ENCODE measurements at regions not wholly inside any gene's neighbourhood (a gene's known extent, or its start where the extent isn't known, plus 50 kb on each side); places are given as distances from the start of the nearest gene placed in this dataset.

- H3K4me1 ChIP-seq (ENCODE audit: insufficient read depth, low read length): no peaks in the 10 kb centered on the region
- no peaks in the 10 kb centered on the region for H3K36me3 ChIP-seq (ENCODE audit: insufficient read depth, low read length)
- Mint-ChIP-seq H3K36me3 (ENCODE audit: low read depth, unreplicated experiment) (no peaks in the 10 kb centered on the region), H3K27ac (ENCODE audit: unreplicated experiment) (no peak overlapping the region), H3K9me3 (ENCODE audit: unreplicated experiment) (peaks cover 19% of the 10 kb centered on the region), H3K27me3 (ENCODE audit: low read depth, unreplicated experiment) (peaks cover 3% of the 10 kb centered on the region), H3K4me1 (ENCODE audit: low read depth, unreplicated experiment) (no peaks in the 10 kb centered on the region), H3K4me3 (ENCODE audit: unreplicated experiment) (no peak overlapping the region)
- H4K20me1 ChIP-seq (ENCODE audit: insufficient read depth, low read length): no peaks in the 10 kb centered on the region
- H3K79me2 ChIP-seq (ENCODE audit: insufficient read depth, low read length): no peaks in the 10 kb centered on the region
- no peak overlapping the region for H3K4me2 ChIP-seq (ENCODE audit: low read length)
- H3K27me3 ChIP-seq (ENCODE audit: insufficient read depth, low read length): peaks cover 4% of the 10 kb centered on the region
- TF ChIP-seq EZH2 (IDR thresholded peaks at IDR 0.05; ENCODE audit: insufficient read depth, low read length) (no peak), CTCF (IDR thresholded peaks at IDR 0.05; ENCODE audit: insufficient read depth, low read depth, low read length) (no peak)
- H3K4me3 ChIP-seq (ENCODE audit: insufficient read depth, low read depth, low read length): no peak overlapping the region
- H3K9ac ChIP-seq (ENCODE audit: low read length): no peak overlapping the region
- H3K9me3 ChIP-seq (ENCODE audit: insufficient read depth, low read depth, low read length): no peaks in the 10 kb centered on the region
- H2AFZ ChIP-seq (ENCODE audit: low read depth, low read length): no peak overlapping the region
- no peak overlapping the region for H3K27ac ChIP-seq (ENCODE audit: low read depth, low read length)
- FAIRE-seq (no peak), DNase-seq (ENCODE audit: low read depth) (no peak)
These were observed 125.2 kb downstream of the ANXA2 start for GRCh38 chr15:60272623-60273022.

GRCh38 chr15:60275624-60276023, 122.2 kb downstream of the ANXA2 start:
- H3K27me3 Mint-ChIP-seq (ENCODE audit: low read depth, unreplicated experiment): no peaks in the 10 kb centered on the region
- no peaks in the 10 kb centered on the region for H3K9me3 ChIP-seq (ENCODE audit: insufficient read depth, low read depth, low read length)
- no peak overlapping the region for H3K9ac ChIP-seq (ENCODE audit: low read length)
- peaks cover 2% of the 10 kb centered on the region for H3K27me3 ChIP-seq (ENCODE audit: insufficient read depth, low read length)
- no peak overlapping the region for H3K4me3 ChIP-seq (ENCODE audit: insufficient read depth, low read depth, low read length)
- H2AFZ ChIP-seq (ENCODE audit: low read depth, low read length): no peak overlapping the region
- peaks cover 19% of the 10 kb centered on the region for H3K9me3 Mint-ChIP-seq (ENCODE audit: unreplicated experiment)
- FAIRE-seq (no peak), DNase-seq (ENCODE audit: low read depth) (no peak)
- H3K36me3 ChIP-seq (ENCODE audit: insufficient read depth, low read length): no peaks in the 10 kb centered on the region
- no peaks in the 10 kb centered on the region for H3K79me2 ChIP-seq (ENCODE audit: insufficient read depth, low read length)
- no peak overlapping the region for H3K27ac ChIP-seq (ENCODE audit: low read depth, low read length)
- H3K27ac Mint-ChIP-seq (ENCODE audit: unreplicated experiment): no peak overlapping the region
- TF ChIP-seq CTCF (IDR thresholded peaks at IDR 0.05; ENCODE audit: insufficient read depth, low read depth, low read length) (no peak), EZH2 (IDR thresholded peaks at IDR 0.05; ENCODE audit: insufficient read depth, low read length) (no peak)
- H3K4me2 ChIP-seq (ENCODE audit: low read length): no peak overlapping the region
- no peak overlapping the region for H3K4me3 Mint-ChIP-seq (ENCODE audit: unreplicated experiment)
- H3K4me1 Mint-ChIP-seq (ENCODE audit: low read depth, unreplicated experiment): no peaks in the 10 kb centered on the region
- H4K20me1 ChIP-seq (ENCODE audit: insufficient read depth, low read length): no peaks in the 10 kb centered on the region
- H3K4me1 ChIP-seq (ENCODE audit: insufficient read depth, low read length): no peaks in the 10 kb centered on the region
- H3K36me3 Mint-ChIP-seq (ENCODE audit: low read depth, unreplicated experiment): no peaks in the 10 kb centered on the region

- no peak overlapping the region for H3K4me2 ChIP-seq (ENCODE audit: low read length)
- Mint-ChIP-seq H3K27me3 (ENCODE audit: low read depth, unreplicated experiment) (no peaks in the 10 kb centered on the region), H3K9me3 (ENCODE audit: unreplicated experiment) (peaks cover 5% of the 10 kb centered on the region), H3K36me3 (ENCODE audit: low read depth, unreplicated experiment) (no peaks in the 10 kb centered on the region), H3K27ac (ENCODE audit: unreplicated experiment) (no peak overlapping the region), H3K4me1 (ENCODE audit: low read depth, unreplicated experiment) (no peaks in the 10 kb centered on the region), H3K4me3 (ENCODE audit: unreplicated experiment) (no peak overlapping the region)
- H3K36me3 ChIP-seq (ENCODE audit: insufficient read depth, low read length): no peaks in the 10 kb centered on the region
- H4K20me1 ChIP-seq (ENCODE audit: insufficient read depth, low read length): no peaks in the 10 kb centered on the region
- no peak overlapping the region for H3K9ac ChIP-seq (ENCODE audit: low read length)
- no peak for FAIRE-seq
- H3K79me2 ChIP-seq (ENCODE audit: insufficient read depth, low read length): no peaks in the 10 kb centered on the region
- no peak for DNase-seq (ENCODE audit: low read depth)
- H3K9me3 ChIP-seq (ENCODE audit: insufficient read depth, low read depth, low read length): no peaks in the 10 kb centered on the region
- H3K27ac ChIP-seq (ENCODE audit: low read depth, low read length): no peak overlapping the region
- peaks cover 6% of the 10 kb centered on the region for H3K27me3 ChIP-seq (ENCODE audit: insufficient read depth, low read length)
- H2AFZ ChIP-seq (ENCODE audit: low read depth, low read length): no peak overlapping the region
- no peak for TF ChIP-seq EZH2 (IDR thresholded peaks at IDR 0.05; ENCODE audit: insufficient read depth, low read length)
- no peak for TF ChIP-seq CTCF (IDR thresholded peaks at IDR 0.05; ENCODE audit: insufficient read depth, low read depth, low read length)
- no peak overlapping the region for H3K4me3 ChIP-seq (ENCODE audit: insufficient read depth, low read depth, low read length)
- no peaks in the 10 kb centered on the region for H3K4me1 ChIP-seq (ENCODE audit: insufficient read depth, low read length)
These were observed 118.9 kb downstream of the ANXA2 start for GRCh38 chr15:60278879-60279278.
